Colon (tissue), 2 donors: ENCODE measurements at regions not wholly inside any gene's neighbourhood (a gene's known extent, or its start where the extent isn't known, plus 50 kb on each side); places are given as distances from the start of the nearest gene placed in this dataset.

ENCODE experiments used
- FAIRE-seq: peaks from 2 replicates; lab custom pipeline; 2012; peaks lifted over from hg19 to GRCh38; lab: Jason Lieb, UNC
- donor health status: control.
- donor health status: control.

- FAIRE-seq, result no peak
These were observed 844.4 kb downstream of the GATA3 start for GRCh38 chr10:8898745-8899330.

GRCh38 chr10:8902926-8903325 is 848.4 kb downstream of the GATA3 start:
- FAIRE-seq, result no peak

GRCh38 chr10:8908013-8908412 is 853.5 kb downstream of the GATA3 start:
- FAIRE-seq, result no peak

GRCh38 chr10:8910314-8910713 is 855.8 kb downstream of the GATA3 start:
- FAIRE-seq, result no peak

GRCh38 chr10:8911032-8911431 is 856.5 kb downstream of the GATA3 start:
- no peak for FAIRE-seq

GRCh38 chr10:8912108-8912507 is 857.6 kb downstream of the GATA3 start:
- no peak for FAIRE-seq

- no peak for FAIRE-seq
These were observed 859.2 kb downstream of the GATA3 start for GRCh38 chr10:8913720-8914119.

- FAIRE-seq, result no peak
These were observed 864.8 kb downstream of the GATA3 start for GRCh38 chr10:8919280-8919679.

GRCh38 chr10:8921568-8921967 is 867.1 kb downstream of the GATA3 start:
- no peak for FAIRE-seq

- no peak for FAIRE-seq
These were observed 868.6 kb downstream of the GATA3 start for GRCh38 chr10:8923096-8923495.

- FAIRE-seq, result no peak
These were observed 873.2 kb downstream of the GATA3 start for GRCh38 chr10:8927705-8928104.

GRCh38 chr10:8946451-8946850 is 892.0 kb downstream of the GATA3 start:
- no peak for FAIRE-seq

GRCh38 chr10:8950978-8951377 is 896.5 kb downstream of the GATA3 start:
- FAIRE-seq, result no peak

- FAIRE-seq, result no peak
These were observed 897.1 kb downstream of the GATA3 start for GRCh38 chr10:8951440-8952089.

GRCh38 chr10:8956400-8956799 is 901.9 kb downstream of the GATA3 start:
- no peak for FAIRE-seq

GRCh38 chr10:8962249-8962648 is 907.8 kb downstream of the GATA3 start:
- FAIRE-seq, result no peak

- no peak for FAIRE-seq
These were observed 912.6 kb downstream of the GATA3 start for GRCh38 chr10:8967061-8967460.

- no peak for FAIRE-seq
These were observed 915.4 kb downstream of the GATA3 start for GRCh38 chr10:8969853-8970252.

- FAIRE-seq, result no peak
These were observed 921.0 kb downstream of the GATA3 start for GRCh38 chr10:8975535-8975934.

GRCh38 chr10:8978100-8978499 is 923.6 kb downstream of the GATA3 start:
- FAIRE-seq, result no peak

- no peak for FAIRE-seq
These were observed 925.5 kb downstream of the GATA3 start for GRCh38 chr10:8979976-8980375.

GRCh38 chr10:8981277-8981676 is 926.8 kb downstream of the GATA3 start:
- FAIRE-seq, result no peak

- FAIRE-seq, result no peak
These were observed 931.2 kb downstream of the GATA3 start for GRCh38 chr10:8985651-8986050.

- FAIRE-seq, result no peak
These were observed 932.5 kb downstream of the GATA3 start for GRCh38 chr10:8986975-8987374.
